IMR-90 (cell line): ENCODE measurements at regions not wholly inside any gene's neighbourhood (a gene's known extent, or its start where the extent isn't known, plus 50 kb on each side); places are given as distances from the start of the nearest gene placed in this dataset.

ENCODE experiments used
- ATAC-seq: fragments of 200-7000 bp; cut with Tn5 transposase; 2 replicates; pipeline ENCODE4 v1.9.1; 2020; ENCODE audit warnings: low read depth, mild to moderate bottlenecking, moderate library complexity
- BruUV-seq: library from RNA; stranded (reverse); fragments of 400-500 nt; replicated peaks from 2 replicates; lab custom pipeline; 2021; lab: Mats Ljungman, UMichigan
- CTCF ChIA-PET: fragments of 300-600 bp; formaldehyde crosslinking; extraction: SDS; loops from one replicate; lab custom pipeline; 2021; ENCODE audit warnings: antibody characterized with exemption; lab: Yijun Ruan, JAX
- POLR2A ChIA-PET: fragments of 300-600 bp; sonication (Branson Sonifier 250); formaldehyde crosslinking; loops from one replicate; lab custom pipeline; 2022; ENCODE audit warnings: antibody characterized with exemption; ENCODE audit not compliant: unreplicated experiment; lab: Charles Lee
- DNase-seq: peaks from one replicate; pipeline ENCODE4 v3.0.0; 2013
- H2AFZ ChIP-seq: replicated peaks from 2 replicates; pipeline ENCODE3; 2013; ENCODE audit warnings: low read length, mild to moderate bottlenecking; ENCODE audit not compliant: poor library complexity
- H2AK5ac ChIP-seq: 2 replicates; pipeline ENCODE4 v1.6.1; 2013; ENCODE audit warnings: low read depth, low read length, inconsistent platforms
- H2AK9ac ChIP-seq: replicated peaks from 2 replicates; pipeline ENCODE3; 2013; ENCODE audit warnings: mild to moderate bottlenecking, low read depth, low read length, moderate library complexity; ENCODE audit not compliant: poor library complexity
- H2BK120ac ChIP-seq: 2 replicates; pipeline ENCODE4 v1.6.1; 2013; ENCODE audit warnings: low read depth, low read length, inconsistent platforms
- H2BK15ac ChIP-seq: 3 replicates; pipeline ENCODE4 v1.6.1; 2013; ENCODE audit warnings: low read depth, low read length, inconsistent platforms
- H2BK20ac ChIP-seq: 2 replicates; pipeline ENCODE4 v1.6.1; 2013; ENCODE audit warnings: low read depth, mild to moderate bottlenecking, inconsistent platforms, low read length, moderate library complexity
- H2BK5ac ChIP-seq: 2 replicates; pipeline ENCODE4 v1.6.1; 2013; ENCODE audit warnings: mild to moderate bottlenecking, low read depth, low read length, inconsistent platforms; ENCODE audit not compliant: poor library complexity, severe bottlenecking
- H3K14ac ChIP-seq: replicated peaks from 2 replicates; pipeline ENCODE4 v1.6.1; 2013; ENCODE audit warnings: low read depth, low read length, inconsistent platforms
- H3K18ac ChIP-seq: 2 replicates; pipeline ENCODE4 v1.6.1; 2013; ENCODE audit warnings: low read depth, low read length, control low read depth
- H3K23ac ChIP-seq: 2 replicates; pipeline ENCODE4 v1.6.1; 2013; ENCODE audit warnings: low read depth, low read length, inconsistent platforms
- H3K27ac ChIP-seq: 2 replicates; pipeline ENCODE4 v1.5.1; 2013; ENCODE audit warnings: mild to moderate bottlenecking, control low read depth, low read length; ENCODE audit not compliant: insufficient read depth
- H3K27me3 ChIP-seq: 2 replicates; pipeline ENCODE4 v1.6.1; 2013; ENCODE audit warnings: low read length; ENCODE audit not compliant: control insufficient read depth, insufficient read depth
- H3K36me3 ChIP-seq: 2 replicates; pipeline ENCODE4 v1.6.1; 2013; ENCODE audit warnings: low read length, mixed read lengths; ENCODE audit not compliant: control insufficient read depth, insufficient read depth
- H3K4ac ChIP-seq: 2 replicates; pipeline ENCODE4 v1.6.1; 2013; ENCODE audit warnings: low read depth, low read length, inconsistent platforms
- H3K4me1 ChIP-seq: 2 replicates; pipeline ENCODE4 v1.6.1; 2013; ENCODE audit warnings: low read length, mixed read lengths; ENCODE audit not compliant: control insufficient read depth, insufficient read depth
- H3K4me2 ChIP-seq: 2 replicates; pipeline ENCODE4 v1.6.1; 2013; ENCODE audit warnings: low read depth, mild to moderate bottlenecking, control low read depth, low read length, moderate library complexity
- H3K4me3 ChIP-seq: 2 replicates; pipeline ENCODE4 v1.5.1; 2013; ENCODE audit warnings: low read depth, mild to moderate bottlenecking, control low read depth, low read length, moderate library complexity; ENCODE audit not compliant: insufficient read depth
- H3K56ac ChIP-seq: 2 replicates; pipeline ENCODE4 v1.6.1; 2013; ENCODE audit warnings: low read length, inconsistent platforms; ENCODE audit not compliant: insufficient read depth; ENCODE audit errors: extremely low read depth
- H3K79me1 ChIP-seq, 2 experiments: 2 replicates each; pipeline ENCODE4 v1.6.1; 2013; ENCODE audit warnings: low read length in 2 of 2, inconsistent platforms in 1 of 2, low read depth in 1 of 2
- H3K9ac ChIP-seq: 2 replicates; pipeline ENCODE4 v1.6.1; 2013; ENCODE audit warnings: low read depth, low read length, control low read depth
- H3K9me1 ChIP-seq: 2 replicates; pipeline ENCODE4 v1.6.1; 2013; ENCODE audit warnings: low read length, inconsistent platforms; ENCODE audit not compliant: insufficient read depth
- H3K9me3 ChIP-seq: 2 replicates; pipeline ENCODE4 v1.6.1; 2013; ENCODE audit warnings: low read length; ENCODE audit not compliant: control insufficient read depth, insufficient read depth
- H4K20me1 ChIP-seq: 2 replicates; pipeline ENCODE4 v1.6.1; 2013; ENCODE audit warnings: low read length, inconsistent platforms; ENCODE audit not compliant: insufficient read depth
- H4K5ac ChIP-seq: 2 replicates; pipeline ENCODE4 v1.6.1; 2013; ENCODE audit warnings: mild to moderate bottlenecking, low read depth, low read length, control low read depth
- H4K8ac ChIP-seq, 2 experiments: 2 replicates each; pipeline ENCODE4 v1.6.1; 2013; ENCODE audit warnings: low read depth in 2 of 2, low read length in 2 of 2, control low read depth in 1 of 2, inconsistent platforms in 1 of 2
- H4K91ac ChIP-seq: 2 replicates; pipeline ENCODE4 v1.6.1; 2013; ENCODE audit warnings: low read depth, low read length, inconsistent platforms; ENCODE audit not compliant: insufficient read depth
- BHLHE40 ChIP-seq: fragments of 150-350 bp; IDR thresholded peaks from 2 replicates; pipeline ENCODE4 v1.6.1; 2016; ENCODE audit warnings: mild to moderate bottlenecking, low read depth, low read length
- CEBPB ChIP-seq: IDR thresholded peaks from 2 replicates; pipeline ENCODE4 v1.6.1; 2012; ENCODE audit warnings: low read depth, low read length, improper control_type of control experiment
- CHD1 ChIP-seq: IDR thresholded peaks from 2 replicates; pipeline ENCODE4 v1.6.1; 2012; ENCODE audit warnings: low read depth, low read length, improper control_type of control experiment
- FOS ChIP-seq: fragments of 150-350 bp; IDR thresholded peaks from 2 replicates; pipeline ENCODE4 v1.6.1; 2016; ENCODE audit warnings: low read depth, low read length
- MAFK ChIP-seq: IDR thresholded peaks from 2 replicates; pipeline ENCODE4 v1.6.1; 2012; ENCODE audit warnings: low read depth, low read length, improper control_type of control experiment
- MAZ ChIP-seq: IDR thresholded peaks from 2 replicates; pipeline ENCODE4 v1.6.1; 2012; ENCODE audit warnings: low read depth, mild to moderate bottlenecking, low read length, improper control_type of control experiment, moderate library complexity, borderline replicate concordance
- MXI1 ChIP-seq: IDR thresholded peaks from 2 replicates; pipeline ENCODE4 v1.6.1; 2012; ENCODE audit warnings: low read depth, mild to moderate bottlenecking, low read length, moderate library complexity, borderline replicate concordance
- NFE2L2 ChIP-seq: fragments of 150-350 bp; IDR thresholded peaks from 2 replicates; pipeline ENCODE4 v1.6.1; 2016; ENCODE audit warnings: low read depth, mild to moderate bottlenecking, low read length
- POLR2A ChIP-seq: IDR thresholded peaks from 2 replicates; pipeline ENCODE4 v1.6.1; 2012; ENCODE audit warnings: mild to moderate bottlenecking, low read depth, low read length
- RAD21 ChIP-seq: IDR thresholded peaks from 2 replicates; pipeline ENCODE4 v1.6.1; 2012; ENCODE audit warnings: low read length, improper control_type of control experiment
- RCOR1 ChIP-seq: IDR thresholded peaks from 2 replicates; pipeline ENCODE4 v1.6.1; 2012; ENCODE audit warnings: mild to moderate bottlenecking, low read length, improper control_type of control experiment; ENCODE audit not compliant: insufficient replicate concordance
- RFX5 ChIP-seq: IDR thresholded peaks from 2 replicates; pipeline ENCODE4 v1.8.0; 2012; ENCODE audit warnings: low read depth, mild to moderate bottlenecking, low read length, moderate library complexity
- SMC3 ChIP-seq: fragments of 150-350 bp; IDR thresholded peaks from 2 replicates; pipeline ENCODE4 v1.6.1; 2016; ENCODE audit warnings: low read depth, mild to moderate bottlenecking, antibody characterized with exemption, low read length, moderate library complexity
- dilution Hi-C: fragments of 300-500 bp; cut with HindIII; formaldehyde crosslinking; loops from one replicate; pipeline ENCODE4 v1.14.3; 2018; ENCODE audit warnings: low sequenced_read_pairs; ENCODE audit not compliant: unreplicated experiment
- in situ Hi-C: fragments of 300-500 bp; cut with MboI; formaldehyde crosslinking; loops from 3 replicates; pipeline ENCODE4 v1.14.3; 2019; ENCODE audit warnings: low sequenced_read_pairs, inconsistent platforms, mixed read lengths
- intact Hi-C: fragments of 100-400 bp; cut with micrococcal nuclease; formaldehyde crosslinking; loops from 2 replicates; pipeline ENCODE4 v1.10.0; 2022
- TF ChIP-seq, protein P1 (sequence below): conservative IDR thresholded peaks from 2 replicates; pipeline ENCODE4 v1.5.1; 2012; ENCODE audit warnings: mild to moderate bottlenecking, low read depth, low read length, improper control_type of control experiment
- TF ChIP-seq, protein P2 (sequence below): fragments of 150-350 bp; IDR thresholded peaks from 2 replicates; pipeline ENCODE4 v1.6.1; 2016; ENCODE audit warnings: low read depth, mild to moderate bottlenecking, low read length, moderate library complexity, borderline replicate concordance
- TF ChIP-seq, protein P3 (sequence below): fragments of 150-350 bp; IDR thresholded peaks from 2 replicates; pipeline ENCODE4 v1.6.1; 2017; ENCODE audit warnings: mild to moderate bottlenecking, antibody characterized with exemption, low read length, low read depth

DNA sequence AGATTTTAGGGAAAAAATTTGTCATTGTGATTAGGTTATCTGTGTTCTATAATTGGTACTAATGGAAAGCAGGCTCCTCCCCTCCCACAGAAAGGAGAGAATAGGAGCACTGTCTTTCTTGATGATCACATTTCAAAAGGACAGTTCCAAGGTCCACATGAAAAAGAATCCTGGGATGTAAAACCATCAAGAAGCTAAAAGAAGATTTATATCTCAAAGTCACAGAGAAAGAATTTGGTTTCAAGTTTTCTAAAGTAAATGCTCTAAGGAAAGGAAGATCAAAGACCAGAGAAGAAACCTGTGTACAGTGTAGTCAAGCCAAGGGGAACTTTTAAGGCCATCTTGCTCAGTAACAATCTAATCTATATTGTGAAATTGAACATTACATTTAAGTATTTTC lies 652.7 kb upstream of the HS3ST5 start:
- H3K9ac ChIP-seq = no peak overlapping the region
- TF ChIP-seq MXI1 = no peak
- no peak for TF ChIP-seq POLR2A
- no peak for TF ChIP-seq MAZ
- no peak for TF ChIP-seq FOS
- no peak for TF ChIP-seq CHD1
- no peak for TF ChIP-seq NFE2L2
- TF ChIP-seq RCOR1 = no peak
- no peak for TF ChIP-seq SMC3
- no peak for TF ChIP-seq CEBPB
- no peak for TF ChIP-seq BHLHE40
- TF ChIP-seq, protein P1, sequence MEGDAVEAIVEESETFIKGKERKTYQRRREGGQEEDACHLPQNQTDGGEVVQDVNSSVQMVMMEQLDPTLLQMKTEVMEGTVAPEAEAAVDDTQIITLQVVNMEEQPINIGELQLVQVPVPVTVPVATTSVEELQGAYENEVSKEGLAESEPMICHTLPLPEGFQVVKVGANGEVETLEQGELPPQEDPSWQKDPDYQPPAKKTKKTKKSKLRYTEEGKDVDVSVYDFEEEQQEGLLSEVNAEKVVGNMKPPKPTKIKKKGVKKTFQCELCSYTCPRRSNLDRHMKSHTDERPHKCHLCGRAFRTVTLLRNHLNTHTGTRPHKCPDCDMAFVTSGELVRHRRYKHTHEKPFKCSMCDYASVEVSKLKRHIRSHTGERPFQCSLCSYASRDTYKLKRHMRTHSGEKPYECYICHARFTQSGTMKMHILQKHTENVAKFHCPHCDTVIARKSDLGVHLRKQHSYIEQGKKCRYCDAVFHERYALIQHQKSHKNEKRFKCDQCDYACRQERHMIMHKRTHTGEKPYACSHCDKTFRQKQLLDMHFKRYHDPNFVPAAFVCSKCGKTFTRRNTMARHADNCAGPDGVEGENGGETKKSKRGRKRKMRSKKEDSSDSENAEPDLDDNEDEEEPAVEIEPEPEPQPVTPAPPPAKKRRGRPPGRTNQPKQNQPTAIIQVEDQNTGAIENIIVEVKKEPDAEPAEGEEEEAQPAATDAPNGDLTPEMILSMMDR = no peak
- TF ChIP-seq RAD21 = no peak
- no peak for TF ChIP-seq RFX5
- TF ChIP-seq, protein P2, sequence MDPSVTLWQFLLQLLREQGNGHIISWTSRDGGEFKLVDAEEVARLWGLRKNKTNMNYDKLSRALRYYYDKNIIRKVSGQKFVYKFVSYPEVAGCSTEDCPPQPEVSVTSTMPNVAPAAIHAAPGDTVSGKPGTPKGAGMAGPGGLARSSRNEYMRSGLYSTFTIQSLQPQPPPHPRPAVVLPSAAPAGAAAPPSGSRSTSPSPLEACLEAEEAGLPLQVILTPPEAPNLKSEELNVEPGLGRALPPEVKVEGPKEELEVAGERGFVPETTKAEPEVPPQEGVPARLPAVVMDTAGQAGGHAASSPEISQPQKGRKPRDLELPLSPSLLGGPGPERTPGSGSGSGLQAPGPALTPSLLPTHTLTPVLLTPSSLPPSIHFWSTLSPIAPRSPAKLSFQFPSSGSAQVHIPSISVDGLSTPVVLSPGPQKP = no peak
- TF ChIP-seq, protein P3, sequence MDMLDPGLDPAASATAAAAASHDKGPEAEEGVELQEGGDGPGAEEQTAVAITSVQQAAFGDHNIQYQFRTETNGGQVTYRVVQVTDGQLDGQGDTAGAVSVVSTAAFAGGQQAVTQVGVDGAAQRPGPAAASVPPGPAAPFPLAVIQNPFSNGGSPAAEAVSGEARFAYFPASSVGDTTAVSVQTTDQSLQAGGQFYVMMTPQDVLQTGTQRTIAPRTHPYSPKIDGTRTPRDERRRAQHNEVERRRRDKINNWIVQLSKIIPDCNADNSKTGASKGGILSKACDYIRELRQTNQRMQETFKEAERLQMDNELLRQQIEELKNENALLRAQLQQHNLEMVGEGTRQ = no peak
- no peak for TF ChIP-seq MAFK
- no TSS peak for BruUV-seq
- H3K36me3 ChIP-seq = no peaks in the 10 kb centered on the region
- ChIA-PET CTCF (no interaction called here), POLR2A (no interaction called here)
- H2BK120ac ChIP-seq = no peak overlapping the region
- H3K4me3 ChIP-seq = no peak overlapping the region
- no peak overlapping the region for H3K18ac ChIP-seq
- no peak overlapping the region for H3K27ac ChIP-seq
- H3K9me3 ChIP-seq = peaks cover 5% of the 10 kb centered on the region
- no peaks in the 10 kb centered on the region for H3K79me1 ChIP-seq
- H2BK15ac ChIP-seq = no peak overlapping the region
- no peak overlapping the region for H2AK5ac ChIP-seq
- no peaks in the 10 kb centered on the region for H3K4me1 ChIP-seq
- no peak overlapping the region for H4K91ac ChIP-seq
- H2AFZ ChIP-seq = no peak overlapping the region
- H3K9me1 ChIP-seq = no peaks in the 10 kb centered on the region
- ATAC-seq (no peak), DNase-seq (no peak)
- H2AK9ac ChIP-seq = no peak overlapping the region
- no peaks in the 10 kb centered on the region for H4K20me1 ChIP-seq
- no peak overlapping the region for H4K8ac ChIP-seq
- H3K4ac ChIP-seq = no peak overlapping the region
- dilution Hi-C loops (no loop called here), in situ Hi-C loops (no loop called here), intact Hi-C loops (no loop called here)
- H3K27me3 ChIP-seq = no peaks in the 10 kb centered on the region
- H3K56ac ChIP-seq = no peak overlapping the region
- H3K4me2 ChIP-seq = no peak overlapping the region
- H3K14ac ChIP-seq = no peak overlapping the region
- H3K23ac ChIP-seq = no peak overlapping the region
- no peak overlapping the region for H4K5ac ChIP-seq
- no peak overlapping the region for H2BK5ac ChIP-seq
- H2BK20ac ChIP-seq = no peak overlapping the region
